ENCODE measurements at regions not wholly inside any gene's neighbourhood (a gene's known extent, or its start where the extent isn't known, plus 50 kb on each side); places are given as distances from the start of the nearest gene placed in this dataset.

DNA sequence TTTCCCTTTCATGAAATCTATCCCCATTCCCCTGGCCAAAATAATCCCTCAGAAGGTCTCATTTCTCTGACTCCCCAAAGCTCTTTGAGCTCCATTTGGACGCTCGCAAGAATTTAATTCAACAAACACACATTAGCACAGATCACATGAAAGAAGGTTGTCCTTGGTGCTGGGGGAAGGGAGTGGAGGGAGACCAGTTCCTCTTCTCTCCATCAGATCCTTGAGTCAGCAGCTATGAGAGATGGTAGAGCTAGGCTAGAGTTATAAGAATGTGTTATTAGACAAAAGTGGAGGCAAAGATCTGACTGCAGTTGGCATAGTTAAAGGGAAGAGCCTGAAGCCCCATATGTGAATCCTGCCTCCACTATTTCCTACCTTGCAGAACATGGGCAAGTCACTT is 184.2 kb upstream of the CDYL start:
- Histone ChIP-seq H3K4me1 (no peaks in the 10 kb centered on the region), H3K4me3 (no peak overlapping the region), H3K27me3 (no peaks in the 10 kb centered on the region), H3K27ac (no peak overlapping the region), H3K36me3 (no peaks in the 10 kb centered on the region), H3K9me3 (no peaks in the 10 kb centered on the region)
- in situ Hi-C loops (cut with MboI; ENCODE audit: low pct_ligation_motif_present in 1 of 4, low pct_unique_long_range_greater_than_20kb in 1 of 4, low sequenced_read_pairs in 3 of 4) (no loop called here), intact Hi-C loops (cut with DNase I; ENCODE audit: low total_unique reads) (no loop called here)
- WGBS, 2 donors (ENCODE audit: low coverage in 1 of 2): 89 to 100% methylated on average over 2 of the region's 2 CpGs
- no peak for DNase-seq
- TF ChIP-seq CTCF (IDR thresholded peaks at IDR 0.05): no peak
- no peak for TF ChIP-seq POLR2A (IDR thresholded peaks at IDR 0.05)
- TF ChIP-seq POLR2AphosphoS5 (IDR thresholded peaks at IDR 0.05): no peak
- no peak for TF ChIP-seq EP300 (IDR thresholded peaks at IDR 0.05; ENCODE audit: low read depth)

DNA sequence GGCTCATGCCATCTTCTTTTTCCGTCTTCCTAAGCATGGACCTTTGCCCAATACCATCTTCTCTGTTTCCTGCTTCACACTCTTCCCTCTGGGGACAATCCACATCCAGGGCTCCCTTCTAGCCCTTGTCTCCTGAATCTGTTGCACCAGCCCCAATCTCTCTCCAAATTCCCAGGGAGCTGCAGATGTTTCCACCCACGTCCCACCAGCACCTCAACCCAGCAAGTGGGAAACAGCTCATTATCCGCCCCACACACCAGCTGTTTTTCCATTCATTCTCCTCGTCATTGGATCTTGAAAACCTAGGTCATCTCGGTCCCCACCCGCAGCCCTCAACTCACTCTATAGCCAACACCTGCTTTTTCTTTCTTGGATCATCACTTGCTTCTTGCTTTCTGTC is 185.0 kb upstream of the CDYL start:
- Histone ChIP-seq H3K36me3 (no peaks in the 10 kb centered on the region), H3K27me3 (no peaks in the 10 kb centered on the region), H3K27ac (no peak overlapping the region), H3K4me3 (no peak overlapping the region), H3K9me3 (no peaks in the 10 kb centered on the region), H3K4me1 (no peaks in the 10 kb centered on the region)
- TF ChIP-seq EP300 (IDR thresholded peaks at IDR 0.05; ENCODE audit: low read depth) (no peak), POLR2A (IDR thresholded peaks at IDR 0.05) (no peak), POLR2AphosphoS5 (IDR thresholded peaks at IDR 0.05) (no peak), CTCF (IDR thresholded peaks at IDR 0.05) (no peak)
- in situ Hi-C loops (cut with MboI; ENCODE audit: low pct_ligation_motif_present in 1 of 4, low pct_unique_long_range_greater_than_20kb in 1 of 4, low sequenced_read_pairs in 3 of 4) (no loop called here), intact Hi-C loops (cut with DNase I; ENCODE audit: low total_unique reads) (no loop called here)
- WGBS, 2 donors (ENCODE audit: low coverage in 1 of 2): 88 to 90% methylated on average over 6 of the region's 6 CpGs
- no peak for DNase-seq

DNA sequence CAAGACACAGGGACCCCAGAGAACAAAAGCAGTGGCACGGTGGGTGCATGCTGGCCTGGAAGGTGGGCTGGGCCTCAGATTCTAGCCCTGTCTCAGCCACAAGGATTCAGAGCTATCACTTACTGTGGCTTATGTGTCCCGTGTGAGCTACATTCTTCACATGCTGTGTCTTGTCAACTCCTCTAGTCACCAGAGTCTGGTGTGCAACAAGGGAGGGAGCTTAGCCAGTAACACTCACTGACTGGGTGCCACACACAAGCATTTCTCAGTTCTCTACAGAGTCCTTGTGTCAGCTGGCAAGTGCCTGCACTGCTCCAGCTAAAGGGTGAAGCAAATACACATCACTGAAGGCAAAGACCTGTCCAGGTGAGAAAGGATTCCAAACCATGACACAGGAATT is 186.9 kb upstream of the CDYL start:
- in situ Hi-C loops (cut with MboI; ENCODE audit: low pct_ligation_motif_present in 1 of 4, low pct_unique_long_range_greater_than_20kb in 1 of 4, low sequenced_read_pairs in 3 of 4) (no loop called here), intact Hi-C loops (cut with DNase I; ENCODE audit: low total_unique reads) (no loop called here)
- no peaks in the 10 kb centered on the region for H3K9me3 ChIP-seq
- H3K4me1 ChIP-seq: no peaks in the 10 kb centered on the region
- no peaks in the 10 kb centered on the region for H3K36me3 ChIP-seq
- TF ChIP-seq POLR2A (IDR thresholded peaks at IDR 0.05): no peak
- no peak for TF ChIP-seq POLR2AphosphoS5 (IDR thresholded peaks at IDR 0.05)
- TF ChIP-seq CTCF (IDR thresholded peaks at IDR 0.05): no peak
- no peak for TF ChIP-seq EP300 (IDR thresholded peaks at IDR 0.05; ENCODE audit: low read depth)
- no peaks in the 10 kb centered on the region for H3K27me3 ChIP-seq
- no peak overlapping the region for H3K4me3 ChIP-seq
- no peak for DNase-seq
- H3K27ac ChIP-seq: no peak overlapping the region
- 82% methylated on average over 2 of the region's 2 CpGs; no CpG with 5 or more reads in 1 of the 2 donors for WGBS, 2 donors (ENCODE audit: low coverage in 1 of 2)

GRCh38 chr6:4588581-4588980 is 187.6 kb upstream of the CDYL start:
- intact Hi-C loops (cut with DNase I; ENCODE audit: low total_unique reads) (no loop called here), in situ Hi-C loops (cut with MboI; ENCODE audit: low pct_ligation_motif_present in 1 of 4, low pct_unique_long_range_greater_than_20kb in 1 of 4, low sequenced_read_pairs in 3 of 4) (no loop called here)
- H3K27me3 ChIP-seq: no peaks in the 10 kb centered on the region
- WGBS, 2 donors (ENCODE audit: low coverage in 1 of 2): 93 to 100% methylated on average over 4 to 7 of the region's 7 CpGs
- no peaks in the 10 kb centered on the region for H3K4me1 ChIP-seq
- DNase-seq: no peak
- H3K36me3 ChIP-seq: no peaks in the 10 kb centered on the region
- no peak overlapping the region for H3K27ac ChIP-seq
- H3K9me3 ChIP-seq: no peaks in the 10 kb centered on the region
- no peak for TF ChIP-seq POLR2A (IDR thresholded peaks at IDR 0.05)
- no peak for TF ChIP-seq CTCF (IDR thresholded peaks at IDR 0.05)
- no peak for TF ChIP-seq EP300 (IDR thresholded peaks at IDR 0.05; ENCODE audit: low read depth)
- TF ChIP-seq POLR2AphosphoS5 (IDR thresholded peaks at IDR 0.05): no peak
- H3K4me3 ChIP-seq: no peak overlapping the region

Data from transverse colon (tissue), 4 donors.